ENCODE measurements at regions not wholly inside any gene's neighbourhood (a gene's known extent, or its start where the extent isn't known, plus 50 kb on each side); places are given as distances from the start of the nearest gene placed in this dataset.

DNA sequence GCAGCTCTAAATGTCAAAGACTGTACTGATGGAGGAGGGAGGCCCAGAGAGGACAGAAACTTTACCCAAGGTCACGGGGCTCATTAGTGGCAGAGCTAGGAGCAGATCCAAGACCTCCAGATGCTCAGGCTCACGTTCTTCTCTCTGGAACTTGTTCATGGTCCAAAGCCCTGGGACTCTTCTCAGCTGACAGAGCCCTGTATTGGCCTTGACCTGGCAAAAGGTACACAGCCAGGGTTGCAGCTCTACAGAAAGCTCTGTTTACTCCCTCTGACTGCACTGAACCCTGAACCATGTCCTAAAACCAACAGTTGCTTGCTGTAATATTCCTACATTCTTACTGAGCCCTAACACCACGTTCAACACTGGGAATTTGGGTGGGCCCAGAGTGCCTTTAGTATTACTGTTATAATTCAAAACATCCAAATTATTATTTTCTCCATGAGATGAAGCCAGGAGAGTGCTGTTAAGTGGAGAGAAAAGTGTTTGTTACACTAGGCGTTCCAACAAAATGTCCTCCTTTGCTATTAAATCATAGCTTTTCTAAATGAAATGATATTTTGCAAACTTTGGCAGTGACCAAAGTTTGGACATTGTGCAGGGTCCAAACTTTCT is 602.4 kb upstream of the CLINT1 start:
- TF ChIP-seq, protein P1, sequence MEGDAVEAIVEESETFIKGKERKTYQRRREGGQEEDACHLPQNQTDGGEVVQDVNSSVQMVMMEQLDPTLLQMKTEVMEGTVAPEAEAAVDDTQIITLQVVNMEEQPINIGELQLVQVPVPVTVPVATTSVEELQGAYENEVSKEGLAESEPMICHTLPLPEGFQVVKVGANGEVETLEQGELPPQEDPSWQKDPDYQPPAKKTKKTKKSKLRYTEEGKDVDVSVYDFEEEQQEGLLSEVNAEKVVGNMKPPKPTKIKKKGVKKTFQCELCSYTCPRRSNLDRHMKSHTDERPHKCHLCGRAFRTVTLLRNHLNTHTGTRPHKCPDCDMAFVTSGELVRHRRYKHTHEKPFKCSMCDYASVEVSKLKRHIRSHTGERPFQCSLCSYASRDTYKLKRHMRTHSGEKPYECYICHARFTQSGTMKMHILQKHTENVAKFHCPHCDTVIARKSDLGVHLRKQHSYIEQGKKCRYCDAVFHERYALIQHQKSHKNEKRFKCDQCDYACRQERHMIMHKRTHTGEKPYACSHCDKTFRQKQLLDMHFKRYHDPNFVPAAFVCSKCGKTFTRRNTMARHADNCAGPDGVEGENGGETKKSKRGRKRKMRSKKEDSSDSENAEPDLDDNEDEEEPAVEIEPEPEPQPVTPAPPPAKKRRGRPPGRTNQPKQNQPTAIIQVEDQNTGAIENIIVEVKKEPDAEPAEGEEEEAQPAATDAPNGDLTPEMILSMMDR (IDR thresholded peaks at IDR 0.05): no peak
- no peak for TF ChIP-seq POLR2A (IDR thresholded peaks at IDR 0.05)

Measured in Peyer's patch (tissue), 4 donors.